Spleen (tissue), 7 donors: ENCODE measurements at regions not wholly inside any gene's neighbourhood (a gene's known extent, or its start where the extent isn't known, plus 50 kb on each side); places are given as distances from the start of the nearest gene placed in this dataset.

ENCODE experiments used
- POLR2AphosphoS5 ChIP-seq, 3 donors: sonication (generic); formaldehyde crosslinking; IDR thresholded peaks; one replicate each; pipeline ENCODE4 v1.5.1; 2017; ENCODE audit warnings: antibody characterized with exemption in 3 of 3
- TF ChIP-seq, protein P1 (sequence below), 11 experiments: fragments of 200-600 bp in 7 of 11; fragments of 450-650 bp in 4 of 11; sonication (generic) in 4 of 11; IDR thresholded peaks in 8 of 11; conservative IDR thresholded peaks in 3 of 11; 1 replicate in 7 of 11; 2 replicates in 4 of 11; pipeline versions ENCODE4 v1.4.0 to v1.8.0; 2016 to 2021; ENCODE audit warnings: antibody characterized with exemption in 11 of 11, inconsistent platforms in 4 of 11, mild to moderate bottlenecking in 1 of 11
- donor health status: DM: no; HTN: no; CAD: no; lungs with moderate emphysema.
- donor health status: DM: no; HTN: no; CAD: no.
- donor health status: DM: no; HTN: no; CAD: no.

GRCh38 chr3:127104586-127104985 lies 88.3 kb upstream of the PRR23E start:
- TF ChIP-seq, protein P1, sequence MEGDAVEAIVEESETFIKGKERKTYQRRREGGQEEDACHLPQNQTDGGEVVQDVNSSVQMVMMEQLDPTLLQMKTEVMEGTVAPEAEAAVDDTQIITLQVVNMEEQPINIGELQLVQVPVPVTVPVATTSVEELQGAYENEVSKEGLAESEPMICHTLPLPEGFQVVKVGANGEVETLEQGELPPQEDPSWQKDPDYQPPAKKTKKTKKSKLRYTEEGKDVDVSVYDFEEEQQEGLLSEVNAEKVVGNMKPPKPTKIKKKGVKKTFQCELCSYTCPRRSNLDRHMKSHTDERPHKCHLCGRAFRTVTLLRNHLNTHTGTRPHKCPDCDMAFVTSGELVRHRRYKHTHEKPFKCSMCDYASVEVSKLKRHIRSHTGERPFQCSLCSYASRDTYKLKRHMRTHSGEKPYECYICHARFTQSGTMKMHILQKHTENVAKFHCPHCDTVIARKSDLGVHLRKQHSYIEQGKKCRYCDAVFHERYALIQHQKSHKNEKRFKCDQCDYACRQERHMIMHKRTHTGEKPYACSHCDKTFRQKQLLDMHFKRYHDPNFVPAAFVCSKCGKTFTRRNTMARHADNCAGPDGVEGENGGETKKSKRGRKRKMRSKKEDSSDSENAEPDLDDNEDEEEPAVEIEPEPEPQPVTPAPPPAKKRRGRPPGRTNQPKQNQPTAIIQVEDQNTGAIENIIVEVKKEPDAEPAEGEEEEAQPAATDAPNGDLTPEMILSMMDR (IDR thresholded peaks at IDR 0.05 in 8 of 11, conservative IDR thresholded peaks at IDR 0.05 in 3 of 11) = no peak
- TF ChIP-seq POLR2AphosphoS5 (IDR thresholded peaks at IDR 0.05) = no peak
